ENCODE measurements at regions not wholly inside any gene's neighbourhood (a gene's known extent, or its start where the extent isn't known, plus 50 kb on each side); places are given as distances from the start of the nearest gene placed in this dataset.
"Not testable (repeated sequence)": the region's sequence is repeated elsewhere in the genome, so short reads cannot be mapped to it uniquely, and the experiment has no call there.

DNA sequence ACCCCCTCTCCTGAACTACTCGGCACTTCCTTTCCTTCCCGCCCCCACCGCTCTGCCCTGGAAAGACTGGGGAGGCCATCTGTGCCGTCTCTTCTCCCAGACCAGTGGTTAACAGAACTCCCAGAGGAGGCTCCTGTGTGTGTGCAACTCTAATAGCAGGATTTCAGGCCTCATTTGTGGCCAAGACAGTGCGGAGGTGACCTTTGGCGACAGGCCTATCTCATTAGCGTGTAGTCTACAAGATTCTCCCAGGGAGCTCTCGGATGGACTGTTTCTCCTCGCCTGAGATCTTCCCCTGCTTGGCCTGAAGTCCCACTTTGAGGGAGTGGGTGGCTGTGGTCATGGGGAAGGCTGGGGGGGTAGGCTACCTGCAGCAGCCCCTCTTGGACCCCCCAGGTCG lies 325.2 kb downstream of the BCL2L11 start:
- not testable (repeated sequence) for H3K27me3 ChIP-seq (ENCODE audit: insufficient read depth, low read length); H2AK5ac ChIP-seq (ENCODE audit: low read length); H3K4me2 ChIP-seq (ENCODE audit: low read length); H2BK120ac ChIP-seq (ENCODE audit: insufficient read depth, low read length, poor library complexity); H2BK12ac ChIP-seq (ENCODE audit: low read length); H3K9ac ChIP-seq (ENCODE audit: low read length); H3K4ac ChIP-seq (ENCODE audit: low read depth, low read length); H3K27ac ChIP-seq (ENCODE audit: low read depth, low read length); H3K79me1 ChIP-seq (ENCODE audit: low read length); H2AFZ ChIP-seq (ENCODE audit: insufficient read depth, low read length, poor library complexity); H2BK5ac ChIP-seq (ENCODE audit: low read depth, low read length, poor library complexity); H4K8ac ChIP-seq (ENCODE audit: low read depth, low read length); DNase-seq; H3K79me2 ChIP-seq (ENCODE audit: control insufficient read depth, insufficient read depth, low read length, poor library complexity); H3K9me3 ChIP-seq (ENCODE audit: insufficient read depth, low read depth, low read length); H3K23ac ChIP-seq (ENCODE audit: low read length); H3K14ac ChIP-seq (ENCODE audit: low read length); H3K18ac ChIP-seq (ENCODE audit: low read length); H4K91ac ChIP-seq (ENCODE audit: low read depth, low read length); H3K36me3 ChIP-seq (ENCODE audit: control insufficient read depth in 1 of 2, insufficient read depth in 2 of 2, low read length in 2 of 2); H3K4me3 ChIP-seq (ENCODE audit: low read depth, low read length); H3K4me1 ChIP-seq (ENCODE audit: control insufficient read depth in 1 of 2, insufficient read depth in 2 of 2, low read length in 2 of 2); H4K12ac ChIP-seq (ENCODE audit: low read depth, low read length)
- no CpG with 5 or more reads among the region's 10 CpGs for WGBS (ENCODE audit: extremely low coverage, insufficient coverage, insufficient read length)

DNA sequence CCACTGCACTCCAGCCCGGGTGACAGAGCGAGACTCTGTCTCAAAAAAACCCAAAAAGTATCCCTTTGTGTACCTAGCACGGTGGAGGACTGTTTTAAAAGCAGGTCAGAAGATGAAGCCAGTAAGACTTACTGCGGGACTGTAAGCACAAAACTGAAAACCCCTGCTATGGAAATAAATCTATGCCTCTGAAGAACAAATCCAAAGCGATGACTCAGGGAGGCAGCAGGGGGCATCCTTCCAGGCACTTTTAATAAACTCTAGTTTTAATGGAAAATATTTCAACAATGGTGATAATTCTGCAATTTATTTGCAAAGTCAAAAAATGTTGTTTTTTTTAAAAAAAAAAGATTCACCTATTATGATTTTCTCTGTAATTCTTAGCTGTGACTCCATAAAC lies 326.8 kb downstream of the BCL2L11 start:
- no CpG with 5 or more reads among the region's 5 CpGs for WGBS (ENCODE audit: extremely low coverage, insufficient coverage, insufficient read length)
- not testable (repeated sequence) for H3K4me1 ChIP-seq (ENCODE audit: control insufficient read depth in 1 of 2, insufficient read depth in 2 of 2, low read length in 2 of 2); H3K23ac ChIP-seq (ENCODE audit: low read length); H4K12ac ChIP-seq (ENCODE audit: low read depth, low read length); H3K36me3 ChIP-seq (ENCODE audit: control insufficient read depth in 1 of 2, insufficient read depth in 2 of 2, low read length in 2 of 2); H3K9me3 ChIP-seq (ENCODE audit: insufficient read depth, low read depth, low read length); H3K4me2 ChIP-seq (ENCODE audit: low read length); H3K79me1 ChIP-seq (ENCODE audit: low read length); H3K18ac ChIP-seq (ENCODE audit: low read length); H4K8ac ChIP-seq (ENCODE audit: low read depth, low read length); H3K27me3 ChIP-seq (ENCODE audit: insufficient read depth, low read length); H2BK120ac ChIP-seq (ENCODE audit: insufficient read depth, low read length, poor library complexity); H2BK5ac ChIP-seq (ENCODE audit: low read depth, low read length, poor library complexity); H3K79me2 ChIP-seq (ENCODE audit: control insufficient read depth, insufficient read depth, low read length, poor library complexity); H2AK5ac ChIP-seq (ENCODE audit: low read length); DNase-seq; H4K91ac ChIP-seq (ENCODE audit: low read depth, low read length); H3K4me3 ChIP-seq (ENCODE audit: low read depth, low read length); H3K27ac ChIP-seq (ENCODE audit: low read depth, low read length); H3K9ac ChIP-seq (ENCODE audit: low read length); H2BK12ac ChIP-seq (ENCODE audit: low read length); H2AFZ ChIP-seq (ENCODE audit: insufficient read depth, low read length, poor library complexity); H3K4ac ChIP-seq (ENCODE audit: low read depth, low read length); H3K14ac ChIP-seq (ENCODE audit: low read length)

DNA sequence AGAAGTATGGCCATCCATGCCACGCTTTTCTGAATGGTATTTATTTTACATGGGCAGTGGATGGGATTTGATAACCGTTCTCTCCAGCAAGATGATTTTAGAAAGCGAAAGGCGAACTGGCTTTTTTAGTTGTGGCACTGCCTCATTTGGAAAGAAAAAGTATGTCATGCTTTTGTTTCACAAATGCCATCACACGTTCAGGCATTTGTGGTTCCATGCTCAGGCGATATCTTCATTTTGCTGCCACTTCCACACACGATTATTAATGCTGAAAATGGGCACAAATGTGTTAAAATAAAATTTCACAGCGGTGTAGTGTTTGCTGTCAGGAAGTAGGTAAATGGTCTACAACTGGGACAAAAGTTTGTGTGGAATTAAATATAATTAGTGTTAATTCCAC lies 328.1 kb downstream of the BCL2L11 start:
- H2BK12ac ChIP-seq (ENCODE audit: low read length); H3K9me3 ChIP-seq (ENCODE audit: insufficient read depth, low read depth, low read length); DNase-seq; H3K79me2 ChIP-seq (ENCODE audit: control insufficient read depth, insufficient read depth, low read length, poor library complexity); H3K36me3 ChIP-seq (ENCODE audit: control insufficient read depth in 1 of 2, insufficient read depth in 2 of 2, low read length in 2 of 2); H3K4ac ChIP-seq (ENCODE audit: low read depth, low read length); H3K27ac ChIP-seq (ENCODE audit: low read depth, low read length); H4K91ac ChIP-seq (ENCODE audit: low read depth, low read length); H3K9ac ChIP-seq (ENCODE audit: low read length); H3K4me2 ChIP-seq (ENCODE audit: low read length); H3K18ac ChIP-seq (ENCODE audit: low read length); H3K79me1 ChIP-seq (ENCODE audit: low read length); H3K27me3 ChIP-seq (ENCODE audit: insufficient read depth, low read length); H2AK5ac ChIP-seq (ENCODE audit: low read length); H3K4me3 ChIP-seq (ENCODE audit: low read depth, low read length); H2AFZ ChIP-seq (ENCODE audit: insufficient read depth, low read length, poor library complexity); H3K23ac ChIP-seq (ENCODE audit: low read length); H4K8ac ChIP-seq (ENCODE audit: low read depth, low read length); H2BK5ac ChIP-seq (ENCODE audit: low read depth, low read length, poor library complexity); H2BK120ac ChIP-seq (ENCODE audit: insufficient read depth, low read length, poor library complexity); H3K14ac ChIP-seq (ENCODE audit: low read length); H3K4me1 ChIP-seq (ENCODE audit: control insufficient read depth in 1 of 2, insufficient read depth in 2 of 2, low read length in 2 of 2); H4K12ac ChIP-seq (ENCODE audit: low read depth, low read length): not testable (repeated sequence)
- WGBS (ENCODE audit: extremely low coverage, insufficient coverage, insufficient read length): no CpG with 5 or more reads among the region's 8 CpGs

DNA sequence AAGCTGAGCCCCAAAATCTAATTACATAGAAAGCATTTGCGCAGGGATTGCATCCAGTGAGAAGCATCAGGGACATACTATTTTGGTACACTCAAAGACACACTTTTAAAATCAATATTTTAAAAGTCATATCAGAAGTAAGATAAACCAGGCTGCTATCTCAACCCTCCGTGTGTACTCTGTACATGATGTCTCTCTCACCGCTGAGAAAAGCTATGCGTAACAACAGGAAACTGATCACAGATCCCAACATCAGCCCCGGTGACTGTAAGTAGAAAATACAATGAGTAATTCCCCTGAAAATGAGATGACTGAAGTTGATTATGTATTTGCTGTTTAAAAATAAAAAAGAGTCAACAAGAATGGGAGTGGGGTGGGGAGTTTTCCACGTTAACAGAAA lies 329.8 kb downstream of the BCL2L11 start:
- H3K23ac ChIP-seq (ENCODE audit: low read length); H2AK5ac ChIP-seq (ENCODE audit: low read length); DNase-seq; H3K27me3 ChIP-seq (ENCODE audit: insufficient read depth, low read length); H3K79me1 ChIP-seq (ENCODE audit: low read length); H2BK5ac ChIP-seq (ENCODE audit: low read depth, low read length, poor library complexity); H3K4ac ChIP-seq (ENCODE audit: low read depth, low read length); H3K27ac ChIP-seq (ENCODE audit: low read depth, low read length); H4K91ac ChIP-seq (ENCODE audit: low read depth, low read length); H3K4me1 ChIP-seq (ENCODE audit: control insufficient read depth in 1 of 2, insufficient read depth in 2 of 2, low read length in 2 of 2); H3K9ac ChIP-seq (ENCODE audit: low read length); H2BK120ac ChIP-seq (ENCODE audit: insufficient read depth, low read length, poor library complexity); H4K8ac ChIP-seq (ENCODE audit: low read depth, low read length); H3K4me3 ChIP-seq (ENCODE audit: low read depth, low read length); H2AFZ ChIP-seq (ENCODE audit: insufficient read depth, low read length, poor library complexity); H4K12ac ChIP-seq (ENCODE audit: low read depth, low read length); H3K36me3 ChIP-seq (ENCODE audit: control insufficient read depth in 1 of 2, insufficient read depth in 2 of 2, low read length in 2 of 2); H3K4me2 ChIP-seq (ENCODE audit: low read length); H3K9me3 ChIP-seq (ENCODE audit: insufficient read depth, low read depth, low read length); H3K14ac ChIP-seq (ENCODE audit: low read length); H3K18ac ChIP-seq (ENCODE audit: low read length); H3K79me2 ChIP-seq (ENCODE audit: control insufficient read depth, insufficient read depth, low read length, poor library complexity); H2BK12ac ChIP-seq (ENCODE audit: low read length): not testable (repeated sequence)
- WGBS (ENCODE audit: extremely low coverage, insufficient coverage, insufficient read length): no CpG with 5 or more reads among the region's 6 CpGs
